GM23338 (cell line): ENCODE measurements at regions not wholly inside any gene's neighbourhood (a gene's known extent, or its start where the extent isn't known, plus 50 kb on each side); places are given as distances from the start of the nearest gene placed in this dataset.

Experiments
- ATAC-seq: fragments of 200-7000 bp; cut with Tn5 transposase; 3 replicates; pipeline ENCODE4 v1.9.1; 2020
- DNase-seq: peaks from one replicate; pipeline ENCODE4 v3.0.0-alpha.2; 2015; ENCODE audit warnings: low spot score
- H2AFZ ChIP-seq: fragments of 200-600 bp; sonication (generic); 2 replicates; pipeline ENCODE4 v1.8.0; 2016; ENCODE audit warnings: antibody characterized with exemption, mild to moderate bottlenecking, moderate library complexity
- H3F3A ChIP-seq: fragments of 200-600 bp; sonication (generic); replicated peaks from 2 replicates; pipeline ENCODE4 v1.8.0; 2017; ENCODE audit warnings: antibody characterized with exemption, mixed run types, low read depth
- H3K27ac ChIP-seq: fragments of 200-600 bp; sonication (generic); 2 replicates; pipeline ENCODE4 v1.6.1; 2016; ENCODE audit warnings: low read depth
- H3K27me3 ChIP-seq: fragments of 200-600 bp; sonication (generic); 2 replicates; pipeline ENCODE4 v1.8.0; 2016; ENCODE audit warnings: mild to moderate bottlenecking, mixed run types, moderate library complexity; ENCODE audit not compliant: insufficient read depth
- H3K36me3 ChIP-seq: fragments of 200-600 bp; sonication (generic); 2 replicates; pipeline ENCODE4 v1.8.0; 2016; ENCODE audit warnings: mild to moderate bottlenecking; ENCODE audit not compliant: insufficient read depth
- H3K4me1 ChIP-seq: fragments of 200-600 bp; sonication (generic); 2 replicates; pipeline ENCODE4 v1.8.0; 2016; ENCODE audit warnings: mild to moderate bottlenecking, moderate library complexity; ENCODE audit not compliant: insufficient read depth
- H3K4me2 ChIP-seq: fragments of 200-600 bp; sonication (generic); 2 replicates; pipeline ENCODE4 v1.7.1; 2017; ENCODE audit warnings: mixed run types
- H3K4me3 ChIP-seq: fragments of 200-600 bp; sonication (generic); 2 replicates; pipeline ENCODE4 v1.6.1; 2016; ENCODE audit warnings: mixed run types
- H3K79me2 ChIP-seq: fragments of 200-600 bp; sonication (generic); replicated peaks from 2 replicates; pipeline ENCODE4 v1.8.0; 2017; ENCODE audit warnings: mild to moderate bottlenecking; ENCODE audit not compliant: insufficient read depth
- H3K9me2 ChIP-seq: fragments of 200-600 bp; sonication (generic); 2 replicates; pipeline ENCODE4 v1.8.0; 2017; ENCODE audit not compliant: insufficient read depth
- H4K20me1 ChIP-seq: fragments of 200-600 bp; sonication (generic); replicated peaks from 2 replicates; pipeline ENCODE4 v1.8.0; 2017; ENCODE audit warnings: mild to moderate bottlenecking; ENCODE audit not compliant: insufficient read depth
- H3K27ac Mint-ChIP-seq: 2 replicates; pipeline ENCODE4 v1.8.0; 2020; ENCODE audit warnings: inconsistent platforms, mild to moderate bottlenecking, moderate library complexity, mixed read lengths
- H3K27me3 Mint-ChIP-seq: 3 replicates; pipeline ENCODE4 v1.8.0; 2022; ENCODE audit warnings: low read depth, mild to moderate bottlenecking, moderate library complexity, mixed read lengths, inconsistent platforms; ENCODE audit not compliant: insufficient read depth, poor library complexity
- H3K36me3 Mint-ChIP-seq: 3 replicates; pipeline ENCODE4 v1.8.0; 2021; ENCODE audit warnings: low read depth, mild to moderate bottlenecking, inconsistent platforms, moderate library complexity, mixed read lengths
- H3K4me1 Mint-ChIP-seq: 3 replicates; pipeline ENCODE4 v1.8.0; 2020; ENCODE audit warnings: mild to moderate bottlenecking, inconsistent platforms, mixed read lengths
- H3K4me3 Mint-ChIP-seq: 3 replicates; pipeline ENCODE4 v1.8.0; 2021; ENCODE audit warnings: moderate library complexity, mild to moderate bottlenecking, inconsistent platforms, mixed read lengths
- H3K9me3 Mint-ChIP-seq: 3 replicates; pipeline ENCODE4 v1.8.0; 2020; ENCODE audit warnings: moderate library complexity, mild to moderate bottlenecking, inconsistent platforms, mixed read lengths
- CREB1 ChIP-seq: fragments of 250-450 bp; sonication (Bioruptor Pico); IDR thresholded peaks from 2 replicates; pipeline ENCODE4 v1.5.0; 2020; ENCODE audit warnings: low read depth, mild to moderate bottlenecking, moderate library complexity
- EZH2 ChIP-seq: fragments of 200-600 bp; sonication (generic); IDR thresholded peaks from one replicate; pipeline ENCODE4 v1.8.0; 2017; ENCODE audit warnings: antibody characterized with exemption, mild to moderate bottlenecking, low read depth; ENCODE audit not compliant: unreplicated experiment
- EZH2phosphoT487 ChIP-seq: fragments of 200-600 bp; sonication (generic); IDR thresholded peaks from one replicate; pipeline ENCODE4 v1.8.1; 2018; ENCODE audit warnings: antibody characterized with exemption; ENCODE audit not compliant: unreplicated experiment
- JUNB ChIP-seq: IDR thresholded peaks from one replicate; pipeline ENCODE4 v1.6.1; 2016; ENCODE audit warnings: antibody characterized with exemption; ENCODE audit not compliant: unreplicated experiment
- NANOG ChIP-seq: IDR thresholded peaks from 2 replicates; pipeline ENCODE4 v1.6.1; 2016; ENCODE audit warnings: antibody characterized with exemption, borderline replicate concordance
- POLR2AphosphoS5 ChIP-seq: IDR thresholded peaks from 2 replicates; pipeline ENCODE4 v1.6.1; 2016; ENCODE audit warnings: antibody characterized with exemption, low read depth
- STAT1 ChIP-seq: IDR thresholded peaks from one replicate; pipeline ENCODE4 v1.6.1; 2016; ENCODE audit warnings: antibody characterized with exemption; ENCODE audit not compliant: unreplicated experiment
- ZNF114 ChIP-seq: fragments of 250-450 bp; sonication (Bioruptor Pico); IDR thresholded peaks from 2 replicates; pipeline ENCODE4 v1.5.0; 2020; ENCODE audit warnings: mild to moderate bottlenecking, moderate library complexity
- ZNF331 ChIP-seq: fragments of 250-450 bp; sonication (Bioruptor Pico); IDR thresholded peaks from 2 replicates; pipeline ENCODE4 v1.5.0; 2020; ENCODE audit warnings: low read depth, mild to moderate bottlenecking, moderate library complexity
- TF ChIP-seq, protein P1 (sequence below), 2 experiments: fragments of 200-600 bp in 1 of 2; sonication (generic) in 1 of 2; conservative IDR thresholded peaks; 2 replicates each; pipeline versions ENCODE4 v1.5.1 to v1.6.1; 2016 to 2017; ENCODE audit warnings: antibody characterized with exemption in 2 of 2, low read depth in 2 of 2, mild to moderate bottlenecking in 2 of 2, moderate library complexity in 1 of 2
- TF ChIP-seq, protein P2 (sequence below): IDR thresholded peaks from 2 replicates; pipeline ENCODE4 v1.6.1; 2016; ENCODE audit warnings: antibody characterized with exemption
- TF ChIP-seq, protein P3 (sequence below): IDR thresholded peaks from one replicate; pipeline ENCODE4 v1.6.1; 2018; ENCODE audit warnings: antibody characterized with exemption; ENCODE audit not compliant: unreplicated experiment
- TF ChIP-seq, protein P4 (sequence below): fragments of 250-450 bp; sonication (Bioruptor Pico); IDR thresholded peaks from 2 replicates; pipeline ENCODE4 v1.5.0; 2020; ENCODE audit warnings: mild to moderate bottlenecking, moderate library complexity

- ATAC-seq (no peak), DNase-seq (no peak)
- H3K9me2 ChIP-seq = no peaks in the 10 kb centered on the region
- H3K27me3 ChIP-seq = no peaks in the 10 kb centered on the region
- H3K36me3 ChIP-seq = no peaks in the 10 kb centered on the region
- TF ChIP-seq, protein P1, sequence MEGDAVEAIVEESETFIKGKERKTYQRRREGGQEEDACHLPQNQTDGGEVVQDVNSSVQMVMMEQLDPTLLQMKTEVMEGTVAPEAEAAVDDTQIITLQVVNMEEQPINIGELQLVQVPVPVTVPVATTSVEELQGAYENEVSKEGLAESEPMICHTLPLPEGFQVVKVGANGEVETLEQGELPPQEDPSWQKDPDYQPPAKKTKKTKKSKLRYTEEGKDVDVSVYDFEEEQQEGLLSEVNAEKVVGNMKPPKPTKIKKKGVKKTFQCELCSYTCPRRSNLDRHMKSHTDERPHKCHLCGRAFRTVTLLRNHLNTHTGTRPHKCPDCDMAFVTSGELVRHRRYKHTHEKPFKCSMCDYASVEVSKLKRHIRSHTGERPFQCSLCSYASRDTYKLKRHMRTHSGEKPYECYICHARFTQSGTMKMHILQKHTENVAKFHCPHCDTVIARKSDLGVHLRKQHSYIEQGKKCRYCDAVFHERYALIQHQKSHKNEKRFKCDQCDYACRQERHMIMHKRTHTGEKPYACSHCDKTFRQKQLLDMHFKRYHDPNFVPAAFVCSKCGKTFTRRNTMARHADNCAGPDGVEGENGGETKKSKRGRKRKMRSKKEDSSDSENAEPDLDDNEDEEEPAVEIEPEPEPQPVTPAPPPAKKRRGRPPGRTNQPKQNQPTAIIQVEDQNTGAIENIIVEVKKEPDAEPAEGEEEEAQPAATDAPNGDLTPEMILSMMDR (conservative IDR thresholded peaks at IDR 0.05; ENCODE audit: low read depth in 2 of 2) = no peak
- TF ChIP-seq ZNF114 (CRISPR knock-in tag) = no peak
- TF ChIP-seq ZNF331 (CRISPR knock-in tag) = no peak
- TF ChIP-seq, protein P2, sequence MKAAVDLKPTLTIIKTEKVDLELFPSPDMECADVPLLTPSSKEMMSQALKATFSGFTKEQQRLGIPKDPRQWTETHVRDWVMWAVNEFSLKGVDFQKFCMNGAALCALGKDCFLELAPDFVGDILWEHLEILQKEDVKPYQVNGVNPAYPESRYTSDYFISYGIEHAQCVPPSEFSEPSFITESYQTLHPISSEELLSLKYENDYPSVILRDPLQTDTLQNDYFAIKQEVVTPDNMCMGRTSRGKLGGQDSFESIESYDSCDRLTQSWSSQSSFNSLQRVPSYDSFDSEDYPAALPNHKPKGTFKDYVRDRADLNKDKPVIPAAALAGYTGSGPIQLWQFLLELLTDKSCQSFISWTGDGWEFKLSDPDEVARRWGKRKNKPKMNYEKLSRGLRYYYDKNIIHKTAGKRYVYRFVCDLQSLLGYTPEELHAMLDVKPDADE = no peak
- TF ChIP-seq STAT1 = no peak
- TF ChIP-seq EZH2 = no peak
- no peak for TF ChIP-seq EZH2phosphoT487
- TF ChIP-seq, protein P3, sequence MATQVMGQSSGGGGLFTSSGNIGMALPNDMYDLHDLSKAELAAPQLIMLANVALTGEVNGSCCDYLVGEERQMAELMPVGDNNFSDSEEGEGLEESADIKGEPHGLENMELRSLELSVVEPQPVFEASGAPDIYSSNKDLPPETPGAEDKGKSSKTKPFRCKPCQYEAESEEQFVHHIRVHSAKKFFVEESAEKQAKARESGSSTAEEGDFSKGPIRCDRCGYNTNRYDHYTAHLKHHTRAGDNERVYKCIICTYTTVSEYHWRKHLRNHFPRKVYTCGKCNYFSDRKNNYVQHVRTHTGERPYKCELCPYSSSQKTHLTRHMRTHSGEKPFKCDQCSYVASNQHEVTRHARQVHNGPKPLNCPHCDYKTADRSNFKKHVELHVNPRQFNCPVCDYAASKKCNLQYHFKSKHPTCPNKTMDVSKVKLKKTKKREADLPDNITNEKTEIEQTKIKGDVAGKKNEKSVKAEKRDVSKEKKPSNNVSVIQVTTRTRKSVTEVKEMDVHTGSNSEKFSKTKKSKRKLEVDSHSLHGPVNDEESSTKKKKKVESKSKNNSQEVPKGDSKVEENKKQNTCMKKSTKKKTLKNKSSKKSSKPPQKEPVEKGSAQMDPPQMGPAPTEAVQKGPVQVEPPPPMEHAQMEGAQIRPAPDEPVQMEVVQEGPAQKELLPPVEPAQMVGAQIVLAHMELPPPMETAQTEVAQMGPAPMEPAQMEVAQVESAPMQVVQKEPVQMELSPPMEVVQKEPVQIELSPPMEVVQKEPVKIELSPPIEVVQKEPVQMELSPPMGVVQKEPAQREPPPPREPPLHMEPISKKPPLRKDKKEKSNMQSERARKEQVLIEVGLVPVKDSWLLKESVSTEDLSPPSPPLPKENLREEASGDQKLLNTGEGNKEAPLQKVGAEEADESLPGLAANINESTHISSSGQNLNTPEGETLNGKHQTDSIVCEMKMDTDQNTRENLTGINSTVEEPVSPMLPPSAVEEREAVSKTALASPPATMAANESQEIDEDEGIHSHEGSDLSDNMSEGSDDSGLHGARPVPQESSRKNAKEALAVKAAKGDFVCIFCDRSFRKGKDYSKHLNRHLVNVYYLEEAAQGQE = no peak
- TF ChIP-seq POLR2AphosphoS5 = no peak
- TF ChIP-seq NANOG = no peak
- no peak for TF ChIP-seq CREB1
- TF ChIP-seq JUNB = no peak
- TF ChIP-seq, protein P4, sequence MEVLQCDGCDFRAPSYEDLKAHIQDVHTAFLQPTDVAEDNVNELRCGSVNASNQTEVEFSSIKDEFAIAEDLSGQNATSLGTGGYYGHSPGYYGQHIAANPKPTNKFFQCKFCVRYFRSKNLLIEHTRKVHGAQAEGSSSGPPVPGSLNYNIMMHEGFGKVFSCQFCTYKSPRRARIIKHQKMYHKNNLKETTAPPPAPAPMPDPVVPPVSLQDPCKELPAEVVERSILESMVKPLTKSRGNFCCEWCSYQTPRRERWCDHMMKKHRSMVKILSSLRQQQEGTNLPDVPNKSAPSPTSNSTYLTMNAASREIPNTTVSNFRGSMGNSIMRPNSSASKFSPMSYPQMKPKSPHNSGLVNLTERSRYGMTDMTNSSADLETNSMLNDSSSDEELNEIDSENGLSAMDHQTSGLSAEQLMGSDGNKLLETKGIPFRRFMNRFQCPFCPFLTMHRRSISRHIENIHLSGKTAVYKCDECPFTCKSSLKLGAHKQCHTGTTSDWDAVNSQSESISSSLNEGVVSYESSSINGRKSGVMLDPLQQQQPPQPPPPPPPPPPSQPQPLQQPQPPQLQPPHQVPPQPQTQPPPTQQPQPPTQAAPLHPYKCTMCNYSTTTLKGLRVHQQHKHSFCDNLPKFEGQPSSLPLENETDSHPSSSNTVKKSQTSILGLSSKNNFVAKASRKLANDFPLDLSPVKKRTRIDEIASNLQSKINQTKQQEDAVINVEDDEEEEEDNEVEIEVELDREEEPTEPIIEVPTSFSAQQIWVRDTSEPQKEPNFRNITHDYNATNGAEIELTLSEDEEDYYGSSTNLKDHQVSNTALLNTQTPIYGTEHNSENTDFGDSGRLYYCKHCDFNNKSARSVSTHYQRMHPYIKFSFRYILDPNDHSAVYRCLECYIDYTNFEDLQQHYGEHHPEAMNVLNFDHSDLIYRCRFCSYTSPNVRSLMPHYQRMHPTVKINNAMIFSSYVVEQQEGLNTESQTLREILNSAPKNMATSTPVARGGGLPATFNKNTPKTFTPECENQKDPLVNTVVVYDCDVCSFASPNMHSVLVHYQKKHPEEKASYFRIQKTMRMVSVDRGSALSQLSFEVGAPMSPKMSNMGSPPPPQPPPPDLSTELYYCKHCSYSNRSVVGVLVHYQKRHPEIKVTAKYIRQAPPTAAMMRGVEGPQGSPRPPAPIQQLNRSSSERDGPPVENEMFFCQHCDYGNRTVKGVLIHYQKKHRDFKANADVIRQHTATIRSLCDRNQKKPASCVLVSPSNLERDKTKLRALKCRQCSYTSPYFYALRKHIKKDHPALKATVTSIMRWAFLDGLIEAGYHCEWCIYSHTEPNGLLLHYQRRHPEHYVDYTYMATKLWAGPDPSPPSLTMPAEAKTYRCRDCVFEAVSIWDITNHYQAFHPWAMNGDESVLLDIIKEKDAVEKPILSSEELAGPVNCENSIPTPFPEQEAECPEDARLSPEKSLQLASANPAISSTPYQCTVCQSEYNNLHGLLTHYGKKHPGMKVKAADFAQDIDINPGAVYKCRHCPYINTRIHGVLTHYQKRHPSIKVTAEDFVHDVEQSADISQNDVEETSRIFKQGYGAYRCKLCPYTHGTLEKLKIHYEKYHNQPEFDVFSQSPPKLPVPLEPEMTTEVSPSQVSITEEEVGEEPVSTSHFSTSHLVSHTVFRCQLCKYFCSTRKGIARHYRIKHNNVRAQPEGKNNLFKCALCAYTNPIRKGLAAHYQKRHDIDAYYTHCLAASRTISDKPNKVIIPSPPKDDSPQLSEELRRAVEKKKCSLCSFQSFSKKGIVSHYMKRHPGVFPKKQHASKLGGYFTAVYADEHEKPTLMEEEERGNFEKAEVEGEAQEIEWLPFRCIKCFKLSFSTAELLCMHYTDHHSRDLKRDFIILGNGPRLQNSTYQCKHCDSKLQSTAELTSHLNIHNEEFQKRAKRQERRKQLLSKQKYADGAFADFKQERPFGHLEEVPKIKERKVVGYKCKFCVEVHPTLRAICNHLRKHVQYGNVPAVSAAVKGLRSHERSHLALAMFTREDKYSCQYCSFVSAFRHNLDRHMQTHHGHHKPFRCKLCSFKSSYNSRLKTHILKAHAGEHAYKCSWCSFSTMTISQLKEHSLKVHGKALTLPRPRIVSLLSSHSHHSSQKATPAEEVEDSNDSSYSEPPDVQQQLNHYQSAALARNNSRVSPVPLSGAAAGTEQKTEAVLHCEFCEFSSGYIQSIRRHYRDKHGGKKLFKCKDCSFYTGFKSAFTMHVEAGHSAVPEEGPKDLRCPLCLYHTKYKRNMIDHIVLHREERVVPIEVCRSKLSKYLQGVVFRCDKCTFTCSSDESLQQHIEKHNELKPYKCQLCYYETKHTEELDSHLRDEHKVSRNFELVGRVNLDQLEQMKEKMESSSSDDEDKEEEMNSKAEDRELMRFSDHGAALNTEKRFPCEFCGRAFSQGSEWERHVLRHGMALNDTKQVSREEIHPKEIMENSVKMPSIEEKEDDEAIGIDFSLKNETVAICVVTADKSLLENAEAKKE = no peak
- H3K27me3 Mint-ChIP-seq = peaks cover 2% of the 10 kb centered on the region
- H3K4me3 ChIP-seq = no peak overlapping the region
- H3K4me2 ChIP-seq = no peak overlapping the region
- no peaks in the 10 kb centered on the region for H3K79me2 ChIP-seq
- H3K27ac ChIP-seq = no peak overlapping the region
- H3K4me1 Mint-ChIP-seq = peaks cover 21% of the 10 kb centered on the region
- no peaks in the 10 kb centered on the region for H4K20me1 ChIP-seq
- no peaks in the 10 kb centered on the region for H3F3A ChIP-seq
- H3K36me3 Mint-ChIP-seq = no peaks in the 10 kb centered on the region; the same call in 2 of the 3 replicates
- H2AFZ ChIP-seq = no peak overlapping the region
- H3K9me3 Mint-ChIP-seq = no peaks in the 10 kb centered on the region
- no peak overlapping the region for H3K4me3 Mint-ChIP-seq
- no peak overlapping the region for H3K27ac Mint-ChIP-seq
- H3K4me1 ChIP-seq = peaks cover 16% of the 10 kb centered on the region
These were observed 281.4 kb downstream of the ZIC3 start for GRCh38 chrX:137847376-137847775.
